GM12892 (cell line): ENCODE measurements at regions not wholly inside any gene's neighbourhood (a gene's known extent, or its start where the extent isn't known, plus 50 kb on each side); places are given as distances from the start of the nearest gene placed in this dataset.

Source experiments
- DNase-seq: peaks from one replicate; pipeline ENCODE4 v3.0.0; 2011; ENCODE audit not compliant: insufficient read length
- FAIRE-seq: peaks from 2 replicates; lab custom pipeline; 2011; peaks lifted over from hg19 to GRCh38; lab: Jason Lieb, UNC
- POLR2A ChIP-seq: IDR thresholded peaks from 2 replicates; pipeline ENCODE4 v1.6.1; 2011; ENCODE audit warnings: low read depth, low read length, control low read depth
- POLR2AphosphoS5 ChIP-seq: IDR thresholded peaks from 2 replicates; pipeline ENCODE4 v1.6.1; 2011; ENCODE audit warnings: low read depth, low read length, control low read depth
- TAF1 ChIP-seq: IDR thresholded peaks from 2 replicates; pipeline ENCODE4 v1.6.1; 2011; ENCODE audit warnings: low read depth, mild to moderate bottlenecking, control low read depth, low read length, borderline replicate concordance

DNA sequence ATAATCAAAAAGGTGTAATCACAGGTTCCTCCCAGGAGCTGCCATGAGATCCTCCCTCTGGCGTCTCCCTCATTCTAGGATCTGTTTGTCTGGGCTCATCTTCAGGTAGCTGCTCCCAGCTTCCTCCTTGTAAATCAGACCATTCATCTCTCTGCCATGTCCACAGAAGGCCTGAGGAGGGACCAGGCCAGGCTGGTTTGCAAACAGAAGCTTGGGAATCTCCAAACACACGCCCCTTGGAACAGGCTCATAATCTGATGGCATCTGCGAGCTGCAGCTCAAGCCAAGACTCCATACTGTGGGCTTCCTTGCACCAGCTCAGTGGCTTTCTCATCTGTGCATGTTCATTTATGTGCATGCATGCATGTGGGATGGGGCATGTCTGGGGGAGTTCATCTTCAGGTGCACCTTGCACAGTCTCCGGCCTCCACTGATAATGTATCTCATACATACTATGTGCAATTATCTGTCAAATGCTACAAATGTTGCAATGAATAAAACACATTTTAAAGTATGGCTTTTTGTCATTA is 134.9 kb downstream of the NXPE2 start:
- TF ChIP-seq POLR2AphosphoS5 (no peak), TAF1 (no peak), POLR2A (no peak)
- DNase-seq (no peak), FAIRE-seq (no peak)

DNA sequence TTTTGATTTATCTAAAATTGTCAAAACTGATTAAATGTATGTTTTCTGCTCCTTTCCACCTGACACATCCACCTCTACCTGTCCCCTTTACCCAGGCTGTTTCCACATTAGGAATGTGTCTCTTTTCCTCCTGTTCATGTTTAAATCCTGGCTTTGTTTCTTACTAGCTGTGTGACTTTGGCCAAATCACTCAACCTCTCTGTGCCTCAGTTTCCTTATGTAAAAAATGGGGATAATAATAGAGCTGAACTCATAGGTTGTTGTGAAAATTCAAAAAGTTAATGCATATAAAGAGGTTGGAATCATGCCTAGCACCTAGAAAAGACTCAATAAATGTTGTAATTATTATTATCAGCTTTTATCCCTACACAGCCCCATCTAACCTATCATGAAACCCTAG is 136.8 kb downstream of the NXPE2 start:
- TF ChIP-seq POLR2A (no peak), TAF1 (no peak)
- FAIRE-seq, result no peak

DNA sequence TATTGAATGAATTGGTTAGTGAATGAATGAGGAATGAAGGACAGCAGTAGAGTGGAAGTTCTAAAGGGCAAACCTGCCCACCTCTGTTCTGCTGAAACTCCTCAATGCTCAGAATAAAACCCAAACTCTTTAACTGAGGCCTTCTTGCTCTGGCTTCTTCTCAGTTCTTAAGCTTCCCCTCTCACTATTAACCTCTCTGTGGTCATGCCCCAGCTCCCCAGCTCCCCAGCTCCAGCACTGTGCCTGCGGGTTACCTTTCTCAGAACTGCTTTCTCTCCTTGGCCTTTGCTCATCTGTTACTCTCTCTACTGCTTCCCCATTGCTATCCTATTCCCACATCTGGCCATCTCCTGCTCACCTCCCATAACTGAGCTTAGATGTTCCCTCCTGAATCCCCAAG is 137.4 kb downstream of the NXPE2 start:
- no peak for TF ChIP-seq POLR2AphosphoS5
- no peak for TF ChIP-seq TAF1
- TF ChIP-seq POLR2A, result no peak
- DNase-seq, result no peak
- FAIRE-seq, result no peak

More for the DNA sequence above, 136.8 kb downstream of the NXPE2 start:
- no peak for DNase-seq

DNA sequence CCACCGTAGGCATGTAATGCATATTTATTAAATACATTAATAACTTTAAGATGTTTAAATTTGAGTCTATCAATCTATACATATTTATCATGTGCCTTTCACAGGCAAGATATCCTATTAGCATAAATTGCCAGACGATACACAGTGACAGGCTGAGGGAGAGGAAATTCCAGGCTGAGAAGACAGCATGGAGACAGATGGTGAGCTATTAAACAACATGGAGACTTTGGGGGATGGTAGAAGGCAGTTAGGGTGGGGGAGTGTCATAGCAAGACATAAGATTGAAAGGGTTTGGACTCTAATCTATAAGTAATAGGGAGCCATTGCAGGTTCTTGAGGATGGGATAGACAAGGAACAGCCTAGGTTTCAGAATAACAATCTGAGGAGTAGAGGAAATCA is 138.5 kb downstream of the NXPE2 start:
- no peak for DNase-seq
- no peak for FAIRE-seq
- TF ChIP-seq TAF1, result no peak
- no peak for TF ChIP-seq POLR2AphosphoS5
- no peak for TF ChIP-seq POLR2A

DNA sequence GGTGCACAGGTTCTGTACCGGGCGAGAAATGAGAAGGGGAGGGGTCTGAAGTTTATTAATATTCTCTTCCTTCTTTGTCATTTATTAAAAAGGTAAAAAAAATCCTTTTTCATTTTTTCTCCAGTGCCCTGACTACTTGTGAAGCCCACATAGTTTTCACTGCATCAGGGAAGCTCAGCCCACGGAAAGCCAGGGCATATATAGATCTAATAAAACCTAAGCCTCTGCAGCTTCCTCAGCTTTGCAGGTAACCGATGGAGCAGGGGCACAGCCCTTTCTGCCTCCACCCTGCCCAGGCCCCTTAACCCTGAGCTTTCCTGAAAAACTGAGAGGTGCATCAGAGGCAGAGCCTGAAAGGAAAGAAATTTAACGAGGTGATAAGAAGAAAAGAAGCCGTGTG is 140.1 kb downstream of the NXPE2 start:
- TF ChIP-seq POLR2AphosphoS5, result no peak
- no peak for TF ChIP-seq POLR2A
- no peak for TF ChIP-seq TAF1
- DNase-seq, result no peak
- FAIRE-seq, result no peak

DNA sequence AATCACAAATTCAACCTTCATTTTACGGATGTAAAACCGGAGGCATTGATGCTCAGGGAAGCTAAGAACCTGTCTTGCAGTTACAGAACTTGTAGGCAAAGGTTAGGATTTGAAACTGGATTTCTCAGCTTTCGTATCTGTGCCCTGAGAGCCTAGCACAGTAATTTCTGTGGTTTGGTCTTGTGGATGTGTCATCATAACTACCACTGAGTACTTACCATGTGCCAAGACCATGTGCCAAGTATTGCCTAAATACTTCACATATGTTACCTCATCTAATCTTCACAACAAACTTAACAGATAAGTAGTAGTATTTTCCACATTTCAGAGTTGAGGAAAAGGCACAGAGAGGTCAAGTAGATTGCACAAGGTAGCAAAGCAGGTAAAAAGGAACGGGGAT is 140.7 kb downstream of the NXPE2 start:
- no peak for TF ChIP-seq POLR2A
- TF ChIP-seq TAF1, result no peak
- no peak for TF ChIP-seq POLR2AphosphoS5
- DNase-seq, result no peak
- FAIRE-seq, result no peak

DNA sequence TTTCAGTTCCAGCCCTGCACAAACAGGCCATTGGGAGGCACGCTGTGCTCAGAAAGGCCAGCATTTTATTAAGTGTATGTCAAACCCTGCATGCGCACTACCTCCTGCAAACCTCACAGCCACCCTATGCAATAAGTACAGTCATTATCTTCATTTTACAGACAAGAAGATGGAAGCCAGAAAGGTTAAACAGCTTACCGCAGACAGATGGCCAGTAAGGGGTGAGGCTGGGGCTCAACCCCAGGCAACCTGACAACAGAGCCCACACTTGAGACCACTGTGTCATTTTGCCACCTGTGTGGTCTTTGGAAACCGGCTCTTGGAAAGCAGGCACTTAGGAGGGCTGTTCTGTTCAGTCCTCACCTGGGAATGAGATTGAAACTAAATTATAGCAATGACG is 142.3 kb downstream of the NXPE2 start:
- DNase-seq, result no peak
- FAIRE-seq, result no peak
- TF ChIP-seq POLR2AphosphoS5 (no peak), TAF1 (no peak), POLR2A (no peak)

DNA sequence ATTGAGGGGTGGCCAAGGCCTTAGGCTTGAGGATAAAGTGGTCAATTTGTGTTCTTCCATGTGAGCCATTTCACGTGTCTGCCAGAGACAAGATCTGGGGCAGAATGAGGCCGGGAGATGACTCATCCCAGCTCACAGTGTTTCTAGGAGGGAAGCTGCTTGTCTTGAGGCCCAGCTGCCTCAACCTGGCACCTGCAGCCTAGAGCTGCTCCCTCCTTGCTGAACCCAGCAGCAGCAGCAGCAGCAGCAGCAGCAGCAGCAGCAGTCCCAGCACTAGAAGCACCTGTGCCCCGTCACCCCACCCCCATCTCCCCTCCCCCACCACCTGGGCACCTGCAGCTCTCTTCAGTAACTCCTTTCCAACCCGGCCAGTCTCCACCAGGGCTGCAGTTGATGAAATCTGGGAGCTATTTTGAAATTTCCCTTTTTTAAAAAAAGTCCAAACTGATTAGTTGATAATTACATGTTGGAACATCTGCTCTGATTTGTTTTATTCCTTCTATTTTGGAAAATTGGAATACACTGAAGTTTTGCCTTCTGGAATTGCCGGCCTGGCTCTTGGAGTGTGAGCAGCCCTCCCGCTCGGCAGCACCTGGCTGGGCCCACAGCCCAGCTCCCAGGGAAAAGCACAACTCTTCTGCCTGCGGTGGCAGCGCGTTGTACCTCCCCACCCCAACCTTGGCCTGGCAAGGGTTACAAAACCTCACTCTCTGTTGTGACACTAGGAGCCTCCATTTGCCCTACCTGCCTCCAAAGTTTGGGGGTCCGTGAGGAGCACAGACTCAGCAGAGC is 143.5 kb downstream of the NXPE2 start:
- FAIRE-seq (no peak), DNase-seq (no peak)

DNA sequence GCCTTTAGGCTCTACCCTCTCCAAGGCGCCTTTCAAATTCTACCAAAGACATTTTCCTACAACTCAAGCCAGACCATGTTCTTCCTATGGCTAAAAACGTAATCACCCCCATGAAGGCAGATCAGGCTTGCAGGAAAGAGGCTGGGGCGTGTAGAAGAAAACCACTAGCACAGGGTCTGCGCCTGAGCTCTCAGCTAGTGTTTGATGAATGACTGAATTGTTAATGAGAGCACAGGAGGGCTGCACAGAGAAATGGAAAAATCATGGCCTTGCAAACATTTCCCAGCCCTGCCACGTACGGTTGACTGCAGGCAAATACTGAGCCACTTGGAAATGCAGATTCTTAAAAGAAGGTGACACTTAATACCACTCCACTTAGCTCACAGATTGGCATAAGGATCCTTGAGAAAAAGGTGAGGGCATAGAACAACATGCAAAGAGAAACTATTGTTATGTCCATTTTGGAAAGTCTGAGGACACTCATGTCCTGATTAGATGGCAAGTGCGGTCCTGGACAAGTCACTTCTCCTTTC is 148.6 kb downstream of the NXPE2 start:
- no peak for FAIRE-seq
- no peak for TF ChIP-seq POLR2AphosphoS5
- TF ChIP-seq POLR2A, result no peak
- no peak for TF ChIP-seq TAF1
- DNase-seq, result no peak

More for the DNA sequence above, 143.5 kb downstream of the NXPE2 start:
- no peak for TF ChIP-seq POLR2A
- no peak for TF ChIP-seq TAF1
- no peak for TF ChIP-seq POLR2AphosphoS5

DNA sequence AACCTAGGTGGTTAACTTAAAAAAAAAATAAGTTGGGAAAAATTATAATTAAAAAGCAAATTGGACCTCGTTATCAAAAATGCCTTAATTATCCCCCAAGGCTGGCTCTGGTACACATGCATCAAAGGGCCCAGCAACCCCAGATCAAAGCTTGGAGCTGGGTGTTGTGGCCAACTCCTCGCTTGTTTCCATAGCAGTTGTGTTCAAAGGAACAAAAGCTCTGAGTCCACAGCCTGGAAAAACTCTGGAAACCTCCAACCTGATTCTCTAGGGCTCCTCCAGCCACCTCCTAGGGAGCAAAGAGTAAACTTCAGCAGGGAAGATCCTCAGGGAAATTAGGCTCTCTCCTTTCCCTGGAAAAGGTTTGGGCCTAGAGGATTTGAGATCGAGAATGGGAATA is 149.4 kb downstream of the NXPE2 start:
- FAIRE-seq (no peak), DNase-seq (no peak)
- TF ChIP-seq TAF1 (no peak), POLR2AphosphoS5 (no peak), POLR2A (no peak)

DNA sequence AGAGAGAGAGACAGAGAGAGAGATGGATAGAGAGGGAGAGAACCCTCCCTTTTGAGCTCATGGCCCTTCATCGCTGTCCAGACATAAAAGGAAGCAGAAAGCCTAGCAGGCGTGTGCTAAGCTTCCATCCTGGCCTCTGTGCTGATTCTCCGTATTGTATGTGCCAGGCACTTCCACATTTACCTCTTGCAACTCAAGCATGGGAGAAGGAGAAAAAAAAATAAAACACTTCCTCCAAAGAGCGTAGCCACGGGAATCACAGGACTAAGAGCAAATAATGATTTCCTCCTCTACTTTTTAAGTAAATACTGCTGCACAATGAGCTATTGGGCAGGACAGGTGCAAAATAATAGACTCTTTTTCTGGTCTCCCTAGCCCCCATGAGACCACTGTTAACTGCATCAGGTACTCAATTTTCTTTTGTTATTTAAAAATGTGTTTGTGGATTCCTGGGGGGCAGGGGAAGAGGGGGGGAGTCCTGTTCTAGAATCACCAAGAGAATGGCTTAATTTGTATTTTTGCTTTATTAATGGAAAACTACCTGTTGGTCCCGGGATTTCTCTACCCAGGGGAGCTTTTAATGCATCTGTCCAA is 154.3 kb downstream of the NXPE2 start:
- no peak for DNase-seq
- TF ChIP-seq POLR2A (no peak), TAF1 (no peak), POLR2AphosphoS5 (no peak)
- no peak for FAIRE-seq

DNA sequence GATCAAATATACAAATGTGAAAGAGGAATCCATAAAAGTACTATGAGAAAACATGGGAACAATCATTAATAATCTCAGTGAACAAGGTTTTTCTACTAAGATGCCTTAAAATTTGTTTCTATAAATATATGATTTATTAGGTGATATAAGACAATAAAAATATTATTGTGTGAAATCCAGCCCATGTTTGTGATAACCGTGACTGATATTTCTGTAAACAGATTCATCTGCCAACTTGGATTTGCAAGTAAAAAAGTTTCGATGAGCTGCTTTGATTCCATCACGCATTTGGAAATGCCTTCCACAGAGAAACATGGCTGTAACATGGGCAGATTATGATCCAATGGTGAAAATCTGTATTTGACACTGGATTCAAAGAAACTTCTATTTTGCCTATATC is 157.8 kb downstream of the NXPE2 start:
- DNase-seq, result no peak
- TF ChIP-seq POLR2A (no peak), POLR2AphosphoS5 (no peak), TAF1 (no peak)
- no peak for FAIRE-seq
